ENCODE measurements at regions not wholly inside any gene's neighbourhood (a gene's known extent, or its start where the extent isn't known, plus 50 kb on each side); places are given as distances from the start of the nearest gene placed in this dataset.
"Not testable (repeated sequence)": the region's sequence is repeated elsewhere in the genome, so short reads cannot be mapped to it uniquely, and the experiment has no call there.

- Histone ChIP-seq H2AFZ (no peak overlapping the region), H3K27ac (no peak overlapping the region), H3K4me2 (no peak overlapping the region), H3K9me2 (replicated peaks; ENCODE audit: insufficient read depth) (no peaks in the 10 kb centered on the region), H3K79me2 (no peaks in the 10 kb centered on the region), H4K20me1 (ENCODE audit: insufficient read depth, poor library complexity, severe bottlenecking) (no peaks in the 10 kb centered on the region), H3K4me3 (no peak overlapping the region), H3K27me3 (no peaks in the 10 kb centered on the region), H3K9me3 (ENCODE audit: low read depth) (no peaks in the 10 kb centered on the region), H3K4me1 (ENCODE audit: insufficient read depth) (no peaks in the 10 kb centered on the region), H3K36me3 (replicated peaks; ENCODE audit: insufficient read depth, low read depth) (no peaks in the 10 kb centered on the region)
- WGBS (ENCODE audit: low lambda C conversion rate, missing lambda C conversion rate), result 52% methylated on average over 2 of the region's 2 CpGs
- TF ChIP-seq EZH2phosphoT487 (IDR thresholded peaks at IDR 0.05; ENCODE audit: low read depth, severe bottlenecking, unreplicated experiment) (no peak), EZH2 (IDR thresholded peaks at IDR 0.05; ENCODE audit: borderline replicate concordance) (no peak)
- TF ChIP-seq, protein P1, sequence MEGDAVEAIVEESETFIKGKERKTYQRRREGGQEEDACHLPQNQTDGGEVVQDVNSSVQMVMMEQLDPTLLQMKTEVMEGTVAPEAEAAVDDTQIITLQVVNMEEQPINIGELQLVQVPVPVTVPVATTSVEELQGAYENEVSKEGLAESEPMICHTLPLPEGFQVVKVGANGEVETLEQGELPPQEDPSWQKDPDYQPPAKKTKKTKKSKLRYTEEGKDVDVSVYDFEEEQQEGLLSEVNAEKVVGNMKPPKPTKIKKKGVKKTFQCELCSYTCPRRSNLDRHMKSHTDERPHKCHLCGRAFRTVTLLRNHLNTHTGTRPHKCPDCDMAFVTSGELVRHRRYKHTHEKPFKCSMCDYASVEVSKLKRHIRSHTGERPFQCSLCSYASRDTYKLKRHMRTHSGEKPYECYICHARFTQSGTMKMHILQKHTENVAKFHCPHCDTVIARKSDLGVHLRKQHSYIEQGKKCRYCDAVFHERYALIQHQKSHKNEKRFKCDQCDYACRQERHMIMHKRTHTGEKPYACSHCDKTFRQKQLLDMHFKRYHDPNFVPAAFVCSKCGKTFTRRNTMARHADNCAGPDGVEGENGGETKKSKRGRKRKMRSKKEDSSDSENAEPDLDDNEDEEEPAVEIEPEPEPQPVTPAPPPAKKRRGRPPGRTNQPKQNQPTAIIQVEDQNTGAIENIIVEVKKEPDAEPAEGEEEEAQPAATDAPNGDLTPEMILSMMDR (IDR thresholded peaks at IDR 0.05; ENCODE audit: poor library complexity), result no peak
- no peak for DNase-seq (ENCODE audit: low spot score)
These were observed 752.5 kb upstream of the SLITRK5 start for GRCh38 chr13:86918682-86919081.

- H3K9me2 ChIP-seq (replicated peaks; ENCODE audit: insufficient read depth), result no peaks in the 10 kb centered on the region
- H3K79me2 ChIP-seq, result no peaks in the 10 kb centered on the region
- no peaks in the 10 kb centered on the region for H3K9me3 ChIP-seq (ENCODE audit: low read depth)
- DNase-seq (ENCODE audit: low spot score), result no peak
- H3K4me3 ChIP-seq, result no peak overlapping the region
- TF ChIP-seq, protein P1 (IDR thresholded peaks at IDR 0.05; ENCODE audit: poor library complexity), result no peak
- TF ChIP-seq EZH2phosphoT487 (IDR thresholded peaks at IDR 0.05; ENCODE audit: low read depth, severe bottlenecking, unreplicated experiment), result no peak
- no peak for TF ChIP-seq EZH2 (IDR thresholded peaks at IDR 0.05; ENCODE audit: borderline replicate concordance)
- H3K4me1 ChIP-seq (ENCODE audit: insufficient read depth), result no peaks in the 10 kb centered on the region
- no peak overlapping the region for H2AFZ ChIP-seq
- no peaks in the 10 kb centered on the region for H3K36me3 ChIP-seq (replicated peaks; ENCODE audit: insufficient read depth, low read depth)
- no peaks in the 10 kb centered on the region for H4K20me1 ChIP-seq (ENCODE audit: insufficient read depth, poor library complexity, severe bottlenecking)
- H3K4me2 ChIP-seq, result no peak overlapping the region
- no peak overlapping the region for H3K27ac ChIP-seq
- 95% methylated on average over 1 of the region's 1 CpG for WGBS (ENCODE audit: low lambda C conversion rate, missing lambda C conversion rate)
- H3K27me3 ChIP-seq, result no peaks in the 10 kb centered on the region
These were observed 750.2 kb upstream of the SLITRK5 start for GRCh38 chr13:86920961-86921360.

- Histone ChIP-seq H2AFZ (no peak overlapping the region), H3K36me3 (replicated peaks; ENCODE audit: insufficient read depth, low read depth) (no peaks in the 10 kb centered on the region), H3K9me3 (ENCODE audit: low read depth) (no peaks in the 10 kb centered on the region), H3K27me3 (no peaks in the 10 kb centered on the region), H3K4me3 (no peak overlapping the region), H3K4me1 (ENCODE audit: insufficient read depth) (no peaks in the 10 kb centered on the region), H3K9me2 (replicated peaks; ENCODE audit: insufficient read depth) (no peaks in the 10 kb centered on the region), H3K79me2 (no peaks in the 10 kb centered on the region), H3K27ac (no peak overlapping the region), H4K20me1 (ENCODE audit: insufficient read depth, poor library complexity, severe bottlenecking) (no peaks in the 10 kb centered on the region), H3K4me2 (no peak overlapping the region)
- 35% methylated on average over 5 of the region's 5 CpGs for WGBS (ENCODE audit: low lambda C conversion rate, missing lambda C conversion rate)
- TF ChIP-seq, protein P1 (IDR thresholded peaks at IDR 0.05; ENCODE audit: poor library complexity), result no peak
- TF ChIP-seq EZH2phosphoT487 (IDR thresholded peaks at IDR 0.05; ENCODE audit: low read depth, severe bottlenecking, unreplicated experiment) (no peak), EZH2 (IDR thresholded peaks at IDR 0.05; ENCODE audit: borderline replicate concordance) (no peak)
- no peak for DNase-seq (ENCODE audit: low spot score)
These were observed 748.2 kb upstream of the SLITRK5 start for GRCh38 chr13:86922936-86923335.

- not testable (repeated sequence) for H3K27me3 ChIP-seq; H3K9me3 ChIP-seq (ENCODE audit: low read depth)
- 99% methylated on average over 3 of the region's 3 CpGs for WGBS (ENCODE audit: low lambda C conversion rate, missing lambda C conversion rate)
These were observed 744.3 kb upstream of the SLITRK5 start for GRCh38 chr13:86926916-86927315.

More at GRCh38 chr13:86926916-86927315, 744.3 kb upstream of the SLITRK5 start:
- DNase-seq (ENCODE audit: low spot score); H3K36me3 ChIP-seq (replicated peaks; ENCODE audit: insufficient read depth, low read depth); H3K4me1 ChIP-seq (ENCODE audit: insufficient read depth); H3K79me2 ChIP-seq; H2AFZ ChIP-seq; H3K27ac ChIP-seq; H4K20me1 ChIP-seq (ENCODE audit: insufficient read depth, poor library complexity, severe bottlenecking); H3K4me2 ChIP-seq; H3K9me2 ChIP-seq (replicated peaks; ENCODE audit: insufficient read depth); H3K4me3 ChIP-seq: not testable (repeated sequence)

Measured in hepatocyte (in vitro differentiated cells).